ENCODE measurements at regions not wholly inside any gene's neighbourhood (a gene's known extent, or its start where the extent isn't known, plus 50 kb on each side); places are given as distances from the start of the nearest gene placed in this dataset.
A peak's percentile ranks its signal among the peaks of the same experiment; 100 is the strongest.

DNA sequence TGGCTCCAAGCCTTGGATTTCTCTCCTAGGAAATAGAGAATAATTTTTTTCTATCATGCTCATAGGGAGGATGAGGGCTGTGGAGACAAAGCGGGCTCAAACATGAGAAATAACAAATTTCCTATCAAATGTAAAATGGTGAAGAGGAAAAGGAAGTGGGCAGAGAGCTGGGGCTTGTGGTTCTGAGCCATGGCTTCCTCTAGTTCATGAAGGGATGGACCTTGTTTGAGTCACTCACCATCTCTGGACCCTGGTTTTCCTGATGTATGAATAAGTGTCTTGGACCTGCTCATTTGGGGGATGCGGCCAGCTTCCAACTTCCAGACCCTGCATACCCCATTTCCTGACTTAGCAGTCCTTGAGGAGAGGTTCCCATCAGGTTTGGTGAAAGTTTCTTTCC, 63.0 kb downstream of the MSX1 start:
- no peak overlapping the region for H3K27ac ChIP-seq (ENCODE audit: low read length)
- Mint-ChIP-seq H3K36me3 (no peaks in the 10 kb centered on the region), H3K4me1 (peaks cover 8 to 17% (median 13%) of the 10 kb centered on the region in 3 donors), H3K9me3 (peaks cover 0 to 6% (median 1%) of the 10 kb centered on the region in 3 donors), H3K4me3 (no peak overlapping the region), H3K27me3 (peaks cover 16 to 26% of the 10 kb centered on the region in 2 donors), H3K27ac (no peak overlapping the region)
- DNase-seq = no peak
- no peaks in the 10 kb centered on the region for H3K9me3 ChIP-seq
- ChIA-PET CTCF (no interaction called here), POLR2A (no interaction called here)
- no peaks in the 10 kb centered on the region for H3K36me3 ChIP-seq (ENCODE audit: control insufficient read depth in 2 of 2, extremely low read depth in 1 of 2, insufficient read depth in 1 of 2, low read length in 1 of 2)
- H3K27me3 ChIP-seq (replicated peaks in 1 of 2; ENCODE audit: control insufficient read depth in 2 of 2, extremely low read depth in 1 of 2, insufficient read depth in 2 of 2, low read length in 1 of 2) = peaks cover 0 to 22% of the 10 kb centered on the region in 2 experiments
- ATAC-seq (replicated peaks in 1 of 4) = no peak
- H3K4me1 ChIP-seq (ENCODE audit: control insufficient read depth in 1 of 2, extremely low read depth in 1 of 2, insufficient read depth in 2 of 2, low read length in 2 of 2) = peaks cover 0 to 16% of the 10 kb centered on the region in 2 experiments
- WGBS (ENCODE audit: insufficient coverage) = no CpG with 5 or more reads among the region's 2 CpGs
- no peak overlapping the region for H3K4me3 ChIP-seq (ENCODE audit: control insufficient read depth in 1 of 2, extremely low read depth in 1 of 2, low read length in 1 of 2)

DNA sequence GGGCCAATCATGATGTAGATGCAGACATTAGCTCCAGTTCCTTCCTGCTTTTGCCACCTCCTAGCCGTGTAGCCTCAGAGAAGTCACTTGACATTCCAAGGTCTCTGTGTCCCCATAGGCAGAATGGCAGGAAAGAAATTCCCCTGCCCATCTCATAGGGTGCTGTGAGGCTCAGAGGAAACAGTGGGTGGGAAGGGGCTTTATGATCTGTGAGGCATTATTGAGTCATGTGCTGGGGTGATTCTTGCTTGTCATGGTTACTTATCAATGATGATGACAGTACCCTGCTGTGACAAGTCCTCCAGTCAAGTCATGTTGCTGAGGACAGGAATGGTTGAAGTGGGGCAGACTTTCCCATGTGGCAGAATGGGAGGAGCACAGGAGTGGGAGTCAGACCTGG, 63.7 kb downstream of the MSX1 start:
- ATAC-seq (replicated peaks in 1 of 4) (no peak), DNase-seq (no peak)
- no peaks in the 10 kb centered on the region for H3K36me3 Mint-ChIP-seq
- peaks cover 0 to 16% of the 10 kb centered on the region in 2 experiments for H3K4me1 ChIP-seq (ENCODE audit: control insufficient read depth in 1 of 2, extremely low read depth in 1 of 2, insufficient read depth in 2 of 2, low read length in 2 of 2)
- peaks cover 0 to 1% (median 0%) of the 10 kb centered on the region in 3 donors for H3K9me3 Mint-ChIP-seq
- H3K27me3 ChIP-seq (replicated peaks in 1 of 2; ENCODE audit: control insufficient read depth in 2 of 2, extremely low read depth in 1 of 2, insufficient read depth in 2 of 2, low read length in 1 of 2) = peaks cover 0 to 22% of the 10 kb centered on the region in 2 experiments
- ChIA-PET POLR2A (no interaction called here), CTCF (no interaction called here)
- H3K27me3 Mint-ChIP-seq = peaks cover 16 to 23% of the 10 kb centered on the region in 2 donors
- H3K27ac ChIP-seq (ENCODE audit: low read length) = no peak overlapping the region
- peaks cover 8 to 17% (median 13%) of the 10 kb centered on the region in 3 donors for H3K4me1 Mint-ChIP-seq
- no CpG with 5 or more reads among the region's 1 CpG for WGBS (ENCODE audit: insufficient coverage)
- no peak overlapping the region for H3K27ac Mint-ChIP-seq
- no peaks in the 10 kb centered on the region for H3K36me3 ChIP-seq (ENCODE audit: control insufficient read depth in 2 of 2, extremely low read depth in 1 of 2, insufficient read depth in 1 of 2, low read length in 1 of 2)
- H3K4me3 Mint-ChIP-seq = no peak overlapping the region
- H3K9me3 ChIP-seq = no peaks in the 10 kb centered on the region
- H3K4me3 ChIP-seq (ENCODE audit: control insufficient read depth in 1 of 2, extremely low read depth in 1 of 2, low read length in 1 of 2) = no peak overlapping the region

DNA sequence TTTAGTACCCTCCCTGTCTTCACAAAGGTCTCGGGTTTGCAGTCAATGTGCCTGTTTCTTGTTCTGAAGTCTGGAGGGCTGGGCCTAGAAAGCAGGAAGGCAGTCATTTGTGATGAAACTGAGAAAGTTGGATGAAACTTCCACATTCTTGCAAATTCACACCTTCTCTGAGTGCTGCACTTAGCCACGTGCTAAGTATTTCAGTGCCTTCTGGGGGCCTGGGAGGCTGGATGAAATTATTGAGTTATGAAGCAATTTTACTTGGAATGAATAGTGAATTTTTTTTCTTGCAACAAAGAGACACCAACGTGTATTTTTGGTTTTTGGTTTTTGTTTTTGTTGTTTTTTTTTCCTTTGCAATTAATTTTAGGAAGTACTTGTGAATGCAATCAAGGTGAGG, 71.2 kb downstream of the MSX1 start:
- H3K27me3 Mint-ChIP-seq = peaks cover 4 to 10% of the 10 kb centered on the region in 2 donors
- ChIA-PET POLR2A (no interaction called here), CTCF (no interaction called here)
- H3K4me1 ChIP-seq (ENCODE audit: control insufficient read depth in 1 of 2, extremely low read depth in 1 of 2, insufficient read depth in 2 of 2, low read length in 2 of 2) = no peaks in the 10 kb centered on the region
- H3K27ac ChIP-seq (ENCODE audit: low read length) = no peak overlapping the region
- no peaks in the 10 kb centered on the region for H3K36me3 ChIP-seq (ENCODE audit: control insufficient read depth in 2 of 2, extremely low read depth in 1 of 2, insufficient read depth in 1 of 2, low read length in 1 of 2)
- no peak overlapping the region for H3K4me3 ChIP-seq (ENCODE audit: control insufficient read depth in 1 of 2, extremely low read depth in 1 of 2, low read length in 1 of 2)
- no peak overlapping the region for H3K4me3 Mint-ChIP-seq
- no peak for DNase-seq
- H3K4me1 Mint-ChIP-seq = peaks cover 0 to 2% (median 0%) of the 10 kb centered on the region in 3 donors
- H3K27ac Mint-ChIP-seq = no peak overlapping the region
- peaks cover 0 to 4% of the 10 kb centered on the region in 2 experiments for H3K27me3 ChIP-seq (replicated peaks in 1 of 2; ENCODE audit: control insufficient read depth in 2 of 2, extremely low read depth in 1 of 2, insufficient read depth in 2 of 2, low read length in 1 of 2)
- H3K36me3 Mint-ChIP-seq = no peaks in the 10 kb centered on the region
- no peaks in the 10 kb centered on the region for H3K9me3 ChIP-seq
- no peak for ATAC-seq (replicated peaks in 1 of 4)
- peaks cover 0 to 5% (median 0%) of the 10 kb centered on the region in 3 donors for H3K9me3 Mint-ChIP-seq
- WGBS (ENCODE audit: insufficient coverage) = no CpG with 5 or more reads among the region's 3 CpGs

DNA sequence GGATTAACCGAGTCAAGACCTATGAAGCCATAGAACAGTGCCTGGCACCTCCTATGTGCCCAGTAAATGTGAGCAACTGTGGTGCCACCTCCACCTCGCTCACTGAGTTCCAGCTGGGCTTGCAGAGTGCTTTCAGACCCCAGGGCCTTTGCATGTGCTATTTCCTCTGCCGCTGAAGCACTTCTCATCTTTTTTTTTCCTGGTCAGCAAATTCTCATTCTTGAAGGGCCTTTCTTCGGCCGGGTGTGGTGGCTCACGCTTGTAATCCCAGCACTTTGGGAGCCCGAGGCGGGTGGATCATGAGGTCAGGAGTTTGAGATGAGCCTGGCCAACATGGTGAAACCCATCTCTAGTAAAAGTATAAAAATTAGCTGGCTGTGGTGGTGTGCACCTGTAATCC, 76.5 kb downstream of the MSX1 start:
- H3K27me3 Mint-ChIP-seq = peaks cover 6 to 10% of the 10 kb centered on the region in 2 donors
- no peak overlapping the region for H3K4me3 ChIP-seq (ENCODE audit: control insufficient read depth in 1 of 2, extremely low read depth in 1 of 2, low read length in 1 of 2)
- H3K36me3 ChIP-seq (ENCODE audit: control insufficient read depth in 2 of 2, extremely low read depth in 1 of 2, insufficient read depth in 1 of 2, low read length in 1 of 2) = no peaks in the 10 kb centered on the region
- H3K27ac Mint-ChIP-seq = no peak overlapping the region
- no peaks in the 10 kb centered on the region for H3K9me3 ChIP-seq
- H3K27ac ChIP-seq (ENCODE audit: low read length) = no peak overlapping the region
- peaks cover 0 to 11% of the 10 kb centered on the region in 2 experiments for H3K27me3 ChIP-seq (replicated peaks in 1 of 2; ENCODE audit: control insufficient read depth in 2 of 2, extremely low read depth in 1 of 2, insufficient read depth in 2 of 2, low read length in 1 of 2)
- H3K4me1 ChIP-seq (ENCODE audit: control insufficient read depth in 1 of 2, extremely low read depth in 1 of 2, insufficient read depth in 2 of 2, low read length in 2 of 2) = no peaks in the 10 kb centered on the region
- H3K36me3 Mint-ChIP-seq = no peaks in the 10 kb centered on the region
- H3K4me1 Mint-ChIP-seq = no peaks in the 10 kb centered on the region
- ATAC-seq (replicated peaks in 1 of 4) (no peak), DNase-seq (no peak)
- no peaks in the 10 kb centered on the region for H3K9me3 Mint-ChIP-seq
- POLR2A ChIA-PET = no interaction called here
- H3K4me3 Mint-ChIP-seq = no peak overlapping the region
- CTCF ChIA-PET = no interaction called here
- 87% methylated on average over 3 of the region's 8 CpGs for WGBS (ENCODE audit: insufficient coverage)

DNA sequence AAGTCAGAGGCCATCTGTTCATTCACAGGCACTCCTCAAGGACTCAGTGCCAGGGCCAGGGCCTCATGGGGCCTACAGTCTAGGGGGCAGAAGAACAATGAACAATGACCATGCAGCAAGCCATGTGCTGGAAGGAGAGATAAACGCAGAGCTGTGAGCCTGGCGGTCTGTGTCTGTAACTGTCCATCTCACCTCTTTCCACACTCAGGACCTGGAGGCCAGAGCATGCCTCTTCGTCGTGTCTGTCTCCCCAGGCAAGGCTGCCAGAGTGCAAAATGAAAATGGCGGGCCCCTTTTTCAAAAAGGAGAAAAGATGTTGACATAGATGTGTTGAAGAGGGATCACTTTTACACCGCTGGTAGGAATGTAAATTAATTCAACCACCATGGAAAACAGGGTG, 78.5 kb downstream of the MSX1 start:
- Mint-ChIP-seq H3K9me3 (no peaks in the 10 kb centered on the region), H3K4me1 (peaks cover under 1 to 7% (median 1%) of the 10 kb centered on the region in 3 donors), H3K27ac (no peak overlapping the region), H3K4me3 (no peak overlapping the region), H3K36me3 (no peaks in the 10 kb centered on the region), H3K27me3 (peaks cover 6 to 10% of the 10 kb centered on the region in 2 donors)
- no CpG with 5 or more reads among the region's 6 CpGs for WGBS (ENCODE audit: insufficient coverage)
- POLR2A ChIA-PET = no interaction called here
- H3K4me3 ChIP-seq (ENCODE audit: control insufficient read depth in 1 of 2, extremely low read depth in 1 of 2, low read length in 1 of 2) = no peak overlapping the region
- no peaks in the 10 kb centered on the region for H3K9me3 ChIP-seq
- ATAC-seq (replicated peaks in 1 of 4) = no peak
- CTCF ChIA-PET = no interaction called here
- no peaks in the 10 kb centered on the region for H3K36me3 ChIP-seq (ENCODE audit: control insufficient read depth in 2 of 2, extremely low read depth in 1 of 2, insufficient read depth in 1 of 2, low read length in 1 of 2)
- peaks cover 0 to 11% of the 10 kb centered on the region in 2 experiments for H3K27me3 ChIP-seq (replicated peaks in 1 of 2; ENCODE audit: control insufficient read depth in 2 of 2, extremely low read depth in 1 of 2, insufficient read depth in 2 of 2, low read length in 1 of 2)
- no peak for DNase-seq
- H3K4me1 ChIP-seq (ENCODE audit: control insufficient read depth in 1 of 2, extremely low read depth in 1 of 2, insufficient read depth in 2 of 2, low read length in 2 of 2) = peaks cover 1% of the 10 kb centered on the region in 2 experiments
- no peak overlapping the region for H3K27ac ChIP-seq (ENCODE audit: low read length)

DNA sequence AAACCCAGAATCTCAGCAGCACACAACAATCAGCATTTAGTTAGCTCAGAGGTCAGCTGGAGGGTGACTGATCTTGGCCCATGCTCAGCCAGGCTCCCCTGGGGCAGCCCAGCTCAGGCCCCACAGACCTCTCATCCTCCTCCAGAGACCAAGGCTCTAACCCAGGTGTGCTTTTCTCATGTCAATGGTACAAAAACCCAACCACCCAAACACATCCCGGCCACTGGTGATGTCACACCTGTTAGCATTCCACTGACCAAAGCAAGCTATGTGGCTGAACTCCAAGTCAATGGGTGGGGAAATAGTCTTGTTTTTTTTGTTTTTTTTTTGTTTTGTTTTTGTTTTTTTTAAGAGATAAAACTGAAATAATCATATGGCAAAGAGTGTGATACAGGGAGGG, 77.5 kb downstream of the CYTL1 start:
- POLR2A ChIA-PET = interaction anchor here in 1 of 2 donors (0.7 kb wide), 1 partner anchor 721 kb away, joined by 4 read pairs; no protein-coding TSS in a partner anchor
- Mint-ChIP-seq H3K4me3 (no peak overlapping the region), H3K9me3 (no peaks in the 10 kb centered on the region), H3K36me3 (no peaks in the 10 kb centered on the region), H3K4me1 (peaks cover 19 to 27% (median 24%) of the 10 kb centered on the region in 3 donors), H3K27me3 (peaks cover 4 to 10% of the 10 kb centered on the region in 2 donors), H3K27ac (no peak overlapping the region)
- no peak overlapping the region for H3K4me3 ChIP-seq (ENCODE audit: control insufficient read depth in 1 of 2, extremely low read depth in 1 of 2, low read length in 1 of 2)
- DNase-seq (no peak), ATAC-seq (replicated peaks in 1 of 4) (no peak)
- no peaks in the 10 kb centered on the region for H3K9me3 ChIP-seq
- peaks cover 0 to 2% of the 10 kb centered on the region in 2 experiments for H3K27me3 ChIP-seq (replicated peaks in 1 of 2; ENCODE audit: control insufficient read depth in 2 of 2, extremely low read depth in 1 of 2, insufficient read depth in 2 of 2, low read length in 1 of 2)
- CTCF ChIA-PET = no interaction called here
- no CpG with 5 or more reads among the region's 1 CpG for WGBS (ENCODE audit: insufficient coverage)
- peaks cover 13 to 17% of the 10 kb centered on the region in 2 experiments for H3K4me1 ChIP-seq (ENCODE audit: control insufficient read depth in 1 of 2, extremely low read depth in 1 of 2, insufficient read depth in 2 of 2, low read length in 2 of 2)
- H3K27ac ChIP-seq (ENCODE audit: low read length) = no peak overlapping the region
- no peaks in the 10 kb centered on the region for H3K36me3 ChIP-seq (ENCODE audit: control insufficient read depth in 2 of 2, extremely low read depth in 1 of 2, insufficient read depth in 1 of 2, low read length in 1 of 2)

DNA sequence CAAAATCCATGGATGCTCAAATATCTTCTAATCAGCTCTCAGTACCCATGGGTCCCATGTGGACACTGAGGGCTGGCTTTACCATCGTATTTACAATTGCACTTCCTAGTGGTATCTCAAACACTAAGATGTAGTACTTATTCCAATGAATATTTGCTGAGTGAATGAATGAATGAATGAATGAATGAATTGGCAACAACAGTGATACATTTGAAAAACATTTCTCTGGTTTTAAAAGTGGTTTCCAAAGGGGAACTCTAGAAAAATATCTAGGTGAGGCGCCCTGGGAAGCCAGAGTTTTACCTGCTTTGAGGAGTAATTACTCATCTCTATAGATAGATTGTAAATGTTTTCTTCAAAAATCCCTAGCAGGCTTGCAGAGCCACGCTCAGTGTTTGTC, 76.6 kb downstream of the CYTL1 start:
- DNase-seq (no peak), ATAC-seq (replicated peaks in 1 of 4) (no peak)
- Mint-ChIP-seq H3K4me1 (peaks cover 19 to 27% (median 24%) of the 10 kb centered on the region in 3 donors), H3K27ac (peak overlapping the region in 1 of 2 donors; percentile 92), H3K36me3 (no peaks in the 10 kb centered on the region), H3K4me3 (no peak overlapping the region), H3K27me3 (peaks cover 4% of the 10 kb centered on the region in 2 donors), H3K9me3 (no peaks in the 10 kb centered on the region)
- WGBS (ENCODE audit: insufficient coverage) = no CpG with 5 or more reads among the region's 3 CpGs
- H3K4me3 ChIP-seq (ENCODE audit: control insufficient read depth in 1 of 2, extremely low read depth in 1 of 2, low read length in 1 of 2) = no peak overlapping the region
- H3K27me3 ChIP-seq (replicated peaks in 1 of 2; ENCODE audit: control insufficient read depth in 2 of 2, extremely low read depth in 1 of 2, insufficient read depth in 2 of 2, low read length in 1 of 2) = no peaks in the 10 kb centered on the region
- peaks cover 13 to 17% of the 10 kb centered on the region in 2 experiments for H3K4me1 ChIP-seq (ENCODE audit: control insufficient read depth in 1 of 2, extremely low read depth in 1 of 2, insufficient read depth in 2 of 2, low read length in 2 of 2)
- H3K36me3 ChIP-seq (ENCODE audit: control insufficient read depth in 2 of 2, extremely low read depth in 1 of 2, insufficient read depth in 1 of 2, low read length in 1 of 2) = no peaks in the 10 kb centered on the region
- ChIA-PET CTCF (interaction anchor here in 1 of 2 donors (0.6 kb wide), 1 partner anchor 9 kb away, joined by 3 read pairs; no protein-coding TSS in a partner anchor), POLR2A (no interaction called here)
- H3K27ac ChIP-seq (ENCODE audit: low read length) = no peak overlapping the region
- H3K9me3 ChIP-seq = no peaks in the 10 kb centered on the region
